ENCODE measurements at regions not wholly inside any gene's neighbourhood (a gene's known extent, or its start where the extent isn't known, plus 50 kb on each side); places are given as distances from the start of the nearest gene placed in this dataset.

DNA sequence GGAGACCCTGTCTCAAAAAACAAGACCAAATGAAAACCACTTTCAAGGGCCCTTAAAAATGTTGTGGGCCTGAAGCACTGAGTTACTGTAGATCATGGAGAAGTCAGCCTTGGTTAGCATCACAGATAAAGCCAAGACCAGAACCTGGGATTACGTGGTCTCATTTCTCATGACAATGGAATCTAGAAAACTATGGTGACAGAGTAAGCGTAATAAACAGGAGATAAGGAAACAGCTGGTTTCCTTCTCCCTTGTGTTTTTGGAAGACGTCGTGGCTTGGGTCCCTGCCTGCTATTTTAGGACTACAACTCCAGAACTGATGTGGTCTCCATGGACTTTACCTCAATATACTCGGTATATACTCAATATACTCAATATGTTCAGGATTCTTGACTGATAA, 180.7 kb upstream of the ZFHX3 start:
- no peak for DNase-seq
- TF ChIP-seq, protein P1, sequence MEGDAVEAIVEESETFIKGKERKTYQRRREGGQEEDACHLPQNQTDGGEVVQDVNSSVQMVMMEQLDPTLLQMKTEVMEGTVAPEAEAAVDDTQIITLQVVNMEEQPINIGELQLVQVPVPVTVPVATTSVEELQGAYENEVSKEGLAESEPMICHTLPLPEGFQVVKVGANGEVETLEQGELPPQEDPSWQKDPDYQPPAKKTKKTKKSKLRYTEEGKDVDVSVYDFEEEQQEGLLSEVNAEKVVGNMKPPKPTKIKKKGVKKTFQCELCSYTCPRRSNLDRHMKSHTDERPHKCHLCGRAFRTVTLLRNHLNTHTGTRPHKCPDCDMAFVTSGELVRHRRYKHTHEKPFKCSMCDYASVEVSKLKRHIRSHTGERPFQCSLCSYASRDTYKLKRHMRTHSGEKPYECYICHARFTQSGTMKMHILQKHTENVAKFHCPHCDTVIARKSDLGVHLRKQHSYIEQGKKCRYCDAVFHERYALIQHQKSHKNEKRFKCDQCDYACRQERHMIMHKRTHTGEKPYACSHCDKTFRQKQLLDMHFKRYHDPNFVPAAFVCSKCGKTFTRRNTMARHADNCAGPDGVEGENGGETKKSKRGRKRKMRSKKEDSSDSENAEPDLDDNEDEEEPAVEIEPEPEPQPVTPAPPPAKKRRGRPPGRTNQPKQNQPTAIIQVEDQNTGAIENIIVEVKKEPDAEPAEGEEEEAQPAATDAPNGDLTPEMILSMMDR (IDR thresholded peaks at IDR 0.05): no peak
- no peak for TF ChIP-seq POLR2A (IDR thresholded peaks at IDR 0.05)

GRCh38 chr16:73226675-73227074, 178.7 kb upstream of the ZFHX3 start:
- DNase-seq: no peak
- H3K36me3 ChIP-seq: no peaks in the 10 kb centered on the region
- WGBS (ENCODE audit: insufficient coverage, low coverage, low lambda C conversion rate, missing lambda C conversion rate): 69% methylated on average over 8 of the region's 8 CpGs

More for the DNA sequence above, 180.7 kb upstream of the ZFHX3 start:
- no peak overlapping the region for H3K27ac ChIP-seq
- no peaks in the 10 kb centered on the region for H3K36me3 ChIP-seq
- WGBS (ENCODE audit: insufficient coverage, low coverage, low lambda C conversion rate, missing lambda C conversion rate): 58% methylated on average over 5 of the region's 5 CpGs
- ATAC-seq: no peak
- intact Hi-C loops (cut with DNase I): no loop called here
- H3K4me1 ChIP-seq: no peaks in the 10 kb centered on the region
- no peaks in the 10 kb centered on the region for H3K9me3 ChIP-seq
- no peak overlapping the region for H3K4me3 ChIP-seq
- H3K27me3 ChIP-seq: no peaks in the 10 kb centered on the region

GRCh38 chr16:73225983-73226382, 178.1 kb upstream of the ZFHX3 start:
- 85% methylated on average over 4 of the region's 5 CpGs for WGBS (ENCODE audit: insufficient coverage, low coverage, low lambda C conversion rate, missing lambda C conversion rate)
- DNase-seq (no peak), ATAC-seq (no peak)
- Histone ChIP-seq H3K36me3 (no peaks in the 10 kb centered on the region), H3K4me3 (no peak overlapping the region), H3K27me3 (no peaks in the 10 kb centered on the region), H3K4me1 (no peaks in the 10 kb centered on the region), H3K9me3 (no peaks in the 10 kb centered on the region), H3K27ac (no peak overlapping the region)
- TF ChIP-seq, protein P1 (IDR thresholded peaks at IDR 0.05): no peak
- no peak for TF ChIP-seq POLR2A (IDR thresholded peaks at IDR 0.05)
- intact Hi-C loops (cut with DNase I): no loop called here

More at GRCh38 chr16:73226675-73227074, 178.7 kb upstream of the ZFHX3 start:
- H3K9me3 ChIP-seq: no peaks in the 10 kb centered on the region
- no peaks in the 10 kb centered on the region for H3K27me3 ChIP-seq
- H3K4me1 ChIP-seq: no peaks in the 10 kb centered on the region
- H3K27ac ChIP-seq: no peak overlapping the region
- no peak for TF ChIP-seq POLR2A (IDR thresholded peaks at IDR 0.05)
- TF ChIP-seq, protein P1 (IDR thresholded peaks at IDR 0.05): no peak
- H3K4me3 ChIP-seq: no peak overlapping the region
- ATAC-seq: no peak
- intact Hi-C loops (cut with DNase I): no loop called here

DNA sequence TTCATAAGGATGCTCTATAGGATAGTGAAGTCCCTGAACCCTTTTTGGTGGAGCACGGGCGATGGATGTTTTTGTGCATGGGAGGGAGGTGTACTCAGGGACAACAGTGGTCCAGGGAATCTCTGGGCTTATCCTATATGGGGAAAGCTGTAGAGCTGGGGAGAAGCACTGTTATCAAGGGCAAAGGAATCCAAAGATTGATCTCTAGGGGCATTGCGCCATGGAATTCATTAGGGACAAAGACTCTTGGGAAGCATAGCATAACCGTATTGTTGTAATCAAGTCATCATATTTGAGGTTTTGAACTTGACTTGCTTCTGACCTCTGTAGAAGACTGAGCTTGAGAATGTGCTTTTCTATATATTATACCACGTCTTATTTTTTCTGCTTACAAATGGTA, 172.9 kb upstream of the ZFHX3 start:
- TF ChIP-seq, protein P1 (IDR thresholded peaks at IDR 0.05): no peak
- no peak for TF ChIP-seq POLR2A (IDR thresholded peaks at IDR 0.05)
- Histone ChIP-seq H3K9me3 (no peaks in the 10 kb centered on the region), H3K27me3 (no peaks in the 10 kb centered on the region), H3K36me3 (no peaks in the 10 kb centered on the region), H3K4me1 (no peaks in the 10 kb centered on the region), H3K27ac (no peak overlapping the region), H3K4me3 (no peak overlapping the region)
- WGBS (ENCODE audit: insufficient coverage, low coverage, low lambda C conversion rate, missing lambda C conversion rate): 78% methylated on average over 5 of the region's 5 CpGs
- intact Hi-C loops (cut with DNase I): no loop called here
- DNase-seq (no peak), ATAC-seq (no peak)

- Histone ChIP-seq H3K36me3 (no peaks in the 10 kb centered on the region), H3K4me1 (no peaks in the 10 kb centered on the region), H3K4me3 (no peak overlapping the region), H3K9me3 (no peaks in the 10 kb centered on the region), H3K27me3 (no peaks in the 10 kb centered on the region), H3K27ac (no peak overlapping the region)
- ATAC-seq (no peak), DNase-seq (no peak)
- 100% methylated on average over 1 of the region's 1 CpG for WGBS (ENCODE audit: insufficient coverage, low coverage, low lambda C conversion rate, missing lambda C conversion rate)
- TF ChIP-seq, protein P1 (IDR thresholded peaks at IDR 0.05): no peak
- no peak for TF ChIP-seq POLR2A (IDR thresholded peaks at IDR 0.05)
- intact Hi-C loops (cut with DNase I): no loop called here
Observed at GRCh38 chr16:73219176-73219575, 171.2 kb upstream of the ZFHX3 start.

All from right lobe of liver (tissue), 6 donors.